ENCODE measurements at regions not wholly inside any gene's neighbourhood (a gene's known extent, or its start where the extent isn't known, plus 50 kb on each side); places are given as distances from the start of the nearest gene placed in this dataset.

GRCh38 chr15:47663101-47663500, 54.2 kb upstream of the SEMA6D start:
- Histone ChIP-seq H3K9me3 (replicated peaks; ENCODE audit: control insufficient read depth, low read depth, low read length) (no peaks in the 10 kb centered on the region), H3K4me1 (ENCODE audit: control insufficient read depth, insufficient read depth, low read length) (no peaks in the 10 kb centered on the region), H3K27me3 (ENCODE audit: control insufficient read depth, insufficient read depth, low read length) (no peaks in the 10 kb centered on the region), H3K4me3 (ENCODE audit: low read length) (no peak overlapping the region), H3K27ac (ENCODE audit: low read length) (no peak overlapping the region), H3K36me3 (ENCODE audit: control insufficient read depth, insufficient read depth, low read length) (no peaks in the 10 kb centered on the region)
- DNase-seq: peak; percentile 82
- whole genome bisulfite sequencing (ENCODE audit: insufficient coverage): no CpG with 5 or more reads among the region's 2 CpGs

All from muscle of leg (tissue), 3 donors.